Mammary epithelial cell (primary cell): ENCODE measurements at regions not wholly inside any gene's neighbourhood (a gene's known extent, or its start where the extent isn't known, plus 50 kb on each side); places are given as distances from the start of the nearest gene placed in this dataset.

Source experiments
- EZH2 ChIP-seq: IDR thresholded peaks from 2 replicates; pipeline ENCODE4 v1.6.1; 2012; ENCODE audit warnings: low read length, inconsistent platforms, borderline replicate concordance
- TF ChIP-seq, protein P1 (sequence below), 2 donors: IDR thresholded peaks in 1 of 2; conservative IDR thresholded peaks in 1 of 2; 2 replicates each; pipeline ENCODE4 v1.5.1; 2011 to 2012; ENCODE audit warnings: inconsistent platforms in 2 of 2, low read length in 2 of 2, mild to moderate bottlenecking in 2 of 2, control low read depth in 1 of 2, low read depth in 1 of 2; ENCODE audit not compliant: insufficient read depth in 1 of 2; ENCODE audit errors: extremely low read depth in 1 of 2

DNA sequence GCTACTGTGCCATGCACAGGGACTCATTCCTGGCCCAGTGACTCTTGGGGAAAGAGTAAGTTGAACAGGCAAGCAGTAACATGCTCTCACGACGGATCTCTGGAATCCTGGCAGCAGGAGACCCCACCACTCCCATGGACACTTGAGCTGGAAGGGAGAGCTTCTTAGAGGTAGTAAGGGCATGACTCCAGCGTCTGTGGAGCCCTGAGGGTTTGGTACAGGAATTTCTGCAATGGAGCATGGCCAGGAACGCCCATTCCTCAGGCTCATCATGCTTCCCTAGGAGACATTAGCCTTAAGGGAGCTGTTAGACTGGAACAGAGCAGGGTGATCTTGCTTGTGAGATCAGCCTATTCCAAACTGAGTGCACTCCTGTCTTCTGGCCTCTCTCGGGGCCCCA, 212.9 kb downstream of the MAT2B start:
- TF ChIP-seq EZH2 = no peak
- TF ChIP-seq, protein P1, sequence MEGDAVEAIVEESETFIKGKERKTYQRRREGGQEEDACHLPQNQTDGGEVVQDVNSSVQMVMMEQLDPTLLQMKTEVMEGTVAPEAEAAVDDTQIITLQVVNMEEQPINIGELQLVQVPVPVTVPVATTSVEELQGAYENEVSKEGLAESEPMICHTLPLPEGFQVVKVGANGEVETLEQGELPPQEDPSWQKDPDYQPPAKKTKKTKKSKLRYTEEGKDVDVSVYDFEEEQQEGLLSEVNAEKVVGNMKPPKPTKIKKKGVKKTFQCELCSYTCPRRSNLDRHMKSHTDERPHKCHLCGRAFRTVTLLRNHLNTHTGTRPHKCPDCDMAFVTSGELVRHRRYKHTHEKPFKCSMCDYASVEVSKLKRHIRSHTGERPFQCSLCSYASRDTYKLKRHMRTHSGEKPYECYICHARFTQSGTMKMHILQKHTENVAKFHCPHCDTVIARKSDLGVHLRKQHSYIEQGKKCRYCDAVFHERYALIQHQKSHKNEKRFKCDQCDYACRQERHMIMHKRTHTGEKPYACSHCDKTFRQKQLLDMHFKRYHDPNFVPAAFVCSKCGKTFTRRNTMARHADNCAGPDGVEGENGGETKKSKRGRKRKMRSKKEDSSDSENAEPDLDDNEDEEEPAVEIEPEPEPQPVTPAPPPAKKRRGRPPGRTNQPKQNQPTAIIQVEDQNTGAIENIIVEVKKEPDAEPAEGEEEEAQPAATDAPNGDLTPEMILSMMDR (conservative IDR thresholded peaks at IDR 0.05 in 1 of 2, IDR thresholded peaks at IDR 0.05 in 1 of 2; ENCODE audit: extremely low read depth in 1 of 2, insufficient read depth in 1 of 2, low read depth in 1 of 2, low read length in 2 of 2) = no peak
